OCI-LY7 (cell line): ENCODE measurements at regions not wholly inside any gene's neighbourhood (a gene's known extent, or its start where the extent isn't known, plus 50 kb on each side); places are given as distances from the start of the nearest gene placed in this dataset.
"Not testable (repeated sequence)": the region's sequence is repeated elsewhere in the genome, so short reads cannot be mapped to it uniquely, and the experiment has no call there.

Experiments
- BruUV-seq: library from RNA; stranded (reverse); fragments of 400-500 nt; replicated peaks from 2 replicates; lab custom pipeline; 2021; lab: Mats Ljungman, UMichigan
- CTCF ChIA-PET: fragments of 300-600 bp; sonication (Branson Sonifier 250); formaldehyde crosslinking; loops from one replicate; lab custom pipeline; 2022; ENCODE audit warnings: antibody characterized with exemption; ENCODE audit not compliant: unreplicated experiment; lab: Charles Lee
- POLR2A ChIA-PET: fragments of 300-600 bp; sonication (Branson Sonifier 250); formaldehyde crosslinking; loops from one replicate; lab custom pipeline; 2022; ENCODE audit warnings: antibody characterized with exemption; lab: Charles Lee
- DNase-seq: peaks from one replicate; pipeline ENCODE4 v3.0.0-alpha.2; 2015; ENCODE audit warnings: low spot score
- H2AFZ ChIP-seq: fragments of 200-600 bp; sonication (generic), shearing (Covaris generic); 2 replicates; pipeline ENCODE4 v1.6.1; 2014; ENCODE audit warnings: mild to moderate bottlenecking, antibody characterized with exemption, low read length, moderate library complexity
- H3K27ac ChIP-seq: fragments of 200-600 bp; sonication (generic); 2 replicates; pipeline ENCODE4 v1.5.1; 2014; ENCODE audit warnings: mixed run types, low read depth, mild to moderate bottlenecking, moderate library complexity, low read length, inconsistent platforms; ENCODE audit not compliant: poor library complexity, severe bottlenecking
- H3K36me3 ChIP-seq: fragments of 200-600 bp; sonication (generic); 2 replicates; pipeline ENCODE4 v1.6.1; 2014; ENCODE audit warnings: mild to moderate bottlenecking, antibody characterized with exemption, low read length, moderate library complexity, mixed read lengths; ENCODE audit not compliant: insufficient read depth
- H3K4me1 ChIP-seq: fragments of 200-600 bp; sonication (generic); 2 replicates; pipeline ENCODE4 v1.5.1; 2014; ENCODE audit warnings: mild to moderate bottlenecking, low read length; ENCODE audit not compliant: insufficient read depth, poor library complexity, severe bottlenecking
- H3K4me2 ChIP-seq: fragments of 200-600 bp; sonication (generic); 2 replicates; pipeline ENCODE4 v1.6.1; 2014; ENCODE audit warnings: mild to moderate bottlenecking, low read length
- H3K4me3 ChIP-seq: fragments of 200-600 bp; sonication (generic); 2 replicates; pipeline ENCODE4 v1.5.1; 2014; ENCODE audit warnings: mild to moderate bottlenecking, low read depth, low read length; ENCODE audit not compliant: poor library complexity, severe bottlenecking
- H3K79me2 ChIP-seq: fragments of 200-600 bp; sonication (generic); 2 replicates; pipeline ENCODE4 v1.6.1; 2016; ENCODE audit warnings: low read depth, mild to moderate bottlenecking, low read length, moderate library complexity, mixed read lengths; ENCODE audit not compliant: insufficient read depth
- H3K9me2 ChIP-seq: fragments of 200-600 bp; sonication (generic); 2 replicates; pipeline ENCODE4 v1.6.1; 2016; ENCODE audit warnings: mild to moderate bottlenecking, low read length, mixed read lengths; ENCODE audit not compliant: insufficient read depth
- H3K9me3 ChIP-seq: fragments of 200-600 bp; sonication (generic); 2 replicates; pipeline ENCODE4 v1.6.1; 2014; ENCODE audit warnings: mild to moderate bottlenecking, mixed run types, low read length, mixed read lengths
- H4K20me1 ChIP-seq: fragments of 200-600 bp; sonication (generic); 2 replicates; pipeline ENCODE4 v1.6.1; 2014; ENCODE audit warnings: mild to moderate bottlenecking, antibody characterized with exemption, low read length, moderate library complexity, mixed read lengths; ENCODE audit not compliant: insufficient read depth
- EZH2phosphoT487 ChIP-seq: fragments of 200-600 bp; sonication (generic); IDR thresholded peaks from 2 replicates; pipeline ENCODE4 v1.6.1; 2018; ENCODE audit warnings: low read depth, borderline replicate concordance, mild to moderate bottlenecking, mixed run types, antibody characterized with exemption, low read length, moderate library complexity, mixed read lengths
- intact Hi-C: fragments of 100-400 bp; cut with micrococcal nuclease; formaldehyde crosslinking; loops from one replicate; pipeline ENCODE4 v1.10.0; 2022; ENCODE audit not compliant: unreplicated experiment
- TF ChIP-seq, protein P1 (sequence below): fragments of 200-600 bp; sonication (generic); conservative IDR thresholded peaks from 2 replicates; pipeline ENCODE4 v1.5.1; 2014; ENCODE audit warnings: mild to moderate bottlenecking, antibody characterized with exemption, low read length, moderate library complexity, mixed read lengths

DNA sequence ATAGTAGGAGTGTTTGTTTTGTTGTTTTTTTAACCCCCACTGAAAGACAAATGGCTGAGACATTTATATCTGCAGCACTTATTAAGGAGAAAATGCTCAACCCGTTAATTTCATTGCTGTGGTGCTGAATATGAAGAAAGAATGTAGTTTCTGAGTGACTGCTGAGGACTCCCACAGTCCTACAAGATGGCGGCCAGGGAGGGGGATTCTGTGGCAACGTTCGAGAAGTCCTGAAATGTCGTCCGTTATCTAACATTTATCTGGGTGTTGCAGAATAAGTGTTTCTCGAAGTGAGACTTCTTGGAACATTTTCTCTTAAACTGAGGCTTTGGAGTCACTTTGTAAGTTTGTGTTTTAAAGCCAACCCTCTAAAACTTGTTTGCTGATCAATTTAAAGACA is 530.4 kb downstream of the XYLT1 start:
- H4K20me1 ChIP-seq, result no peaks in the 10 kb centered on the region
- H3K79me2 ChIP-seq, result no peaks in the 10 kb centered on the region
- no peaks in the 10 kb centered on the region for H3K4me1 ChIP-seq
- intact Hi-C loops, result no loop called here
- no peaks in the 10 kb centered on the region for H3K9me3 ChIP-seq
- no peak overlapping the region for H3K4me3 ChIP-seq
- no peak overlapping the region for H3K4me2 ChIP-seq
- CTCF ChIA-PET, result no interaction called here
- BruUV-seq, result no TSS peak
- POLR2A ChIA-PET, result no interaction called here
- H2AFZ ChIP-seq, result no peak overlapping the region
- no peak overlapping the region for H3K27ac ChIP-seq
- DNase-seq, result no peak
- no peaks in the 10 kb centered on the region for H3K9me2 ChIP-seq
- TF ChIP-seq EZH2phosphoT487, result no peak
- TF ChIP-seq, protein P1, sequence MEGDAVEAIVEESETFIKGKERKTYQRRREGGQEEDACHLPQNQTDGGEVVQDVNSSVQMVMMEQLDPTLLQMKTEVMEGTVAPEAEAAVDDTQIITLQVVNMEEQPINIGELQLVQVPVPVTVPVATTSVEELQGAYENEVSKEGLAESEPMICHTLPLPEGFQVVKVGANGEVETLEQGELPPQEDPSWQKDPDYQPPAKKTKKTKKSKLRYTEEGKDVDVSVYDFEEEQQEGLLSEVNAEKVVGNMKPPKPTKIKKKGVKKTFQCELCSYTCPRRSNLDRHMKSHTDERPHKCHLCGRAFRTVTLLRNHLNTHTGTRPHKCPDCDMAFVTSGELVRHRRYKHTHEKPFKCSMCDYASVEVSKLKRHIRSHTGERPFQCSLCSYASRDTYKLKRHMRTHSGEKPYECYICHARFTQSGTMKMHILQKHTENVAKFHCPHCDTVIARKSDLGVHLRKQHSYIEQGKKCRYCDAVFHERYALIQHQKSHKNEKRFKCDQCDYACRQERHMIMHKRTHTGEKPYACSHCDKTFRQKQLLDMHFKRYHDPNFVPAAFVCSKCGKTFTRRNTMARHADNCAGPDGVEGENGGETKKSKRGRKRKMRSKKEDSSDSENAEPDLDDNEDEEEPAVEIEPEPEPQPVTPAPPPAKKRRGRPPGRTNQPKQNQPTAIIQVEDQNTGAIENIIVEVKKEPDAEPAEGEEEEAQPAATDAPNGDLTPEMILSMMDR, result no peak
- no peaks in the 10 kb centered on the region for H3K36me3 ChIP-seq

DNA sequence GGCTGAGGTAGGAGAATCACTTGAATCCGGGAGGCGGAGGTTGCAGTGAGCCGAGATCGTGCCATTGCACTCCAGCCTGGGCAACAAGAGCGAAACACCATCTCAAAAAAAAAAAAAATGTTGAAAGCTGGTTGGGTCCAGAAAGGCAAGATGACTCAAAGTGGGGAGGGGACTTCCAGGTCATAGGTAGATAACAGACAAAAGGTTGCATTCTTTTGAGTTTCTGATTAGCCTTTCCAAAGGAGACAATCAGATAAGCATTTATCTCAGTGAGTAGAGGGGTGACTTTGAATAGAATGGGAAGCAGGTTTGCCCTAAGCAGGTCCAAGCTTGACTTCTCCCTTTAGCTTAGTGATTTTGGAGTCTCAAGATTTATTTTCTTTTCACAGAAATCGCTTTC is 527.9 kb downstream of the XYLT1 start:
- intact Hi-C loops, H3K4me1 ChIP-seq, H3K9me2 ChIP-seq, H3K27ac ChIP-seq, H3K9me3 ChIP-seq, H3K4me3 ChIP-seq, DNase-seq, POLR2A ChIA-PET, H2AFZ ChIP-seq, CTCF ChIA-PET, BruUV-seq, H3K36me3 ChIP-seq, H3K79me2 ChIP-seq, H4K20me1 ChIP-seq, H3K4me2 ChIP-seq: not testable (repeated sequence)

- Histone ChIP-seq H2AFZ (no peak overlapping the region), H3K4me1 (no peaks in the 10 kb centered on the region), H3K9me3 (no peaks in the 10 kb centered on the region), H3K9me2 (no peaks in the 10 kb centered on the region), H3K79me2 (no peaks in the 10 kb centered on the region), H3K27ac (no peak overlapping the region), H3K36me3 (no peaks in the 10 kb centered on the region), H3K4me3 (no peak overlapping the region), H3K4me2 (no peak overlapping the region), H4K20me1 (no peaks in the 10 kb centered on the region)
- CTCF ChIA-PET, result no interaction called here
- intact Hi-C loops, result no loop called here
- no TSS peak for BruUV-seq
- POLR2A ChIA-PET, result no interaction called here
- DNase-seq, result no peak
- no peak for TF ChIP-seq EZH2phosphoT487
- TF ChIP-seq, protein P1, result no peak
These were observed 525.6 kb downstream of the XYLT1 start for GRCh38 chr16:16945207-16945606.
